Epidermal melanocyte (primary cell): ENCODE measurements at regions not wholly inside any gene's neighbourhood (a gene's known extent, or its start where the extent isn't known, plus 50 kb on each side); places are given as distances from the start of the nearest gene placed in this dataset.
"Not testable (repeated sequence)": the region's sequence is repeated elsewhere in the genome, so short reads cannot be mapped to it uniquely, and the experiment has no call there.

ENCODE experiments used
- DNase-seq: peaks from one replicate; pipeline ENCODE4 v3.0.0; 2011; ENCODE audit warnings: low spot score; ENCODE audit not compliant: insufficient read length

- no peak for DNase-seq
These were observed 438.9 kb downstream of the NAV3 start for GRCh38 chr12:78269620-78270019.

- DNase-seq: no peak
These were observed 440.9 kb downstream of the NAV3 start for GRCh38 chr12:78271546-78271945.

- no peak for DNase-seq
These were observed 445.2 kb downstream of the NAV3 start for GRCh38 chr12:78275886-78276285.

GRCh38 chr12:78278706-78279190 is 448.1 kb downstream of the NAV3 start:
- no peak for DNase-seq

GRCh38 chr12:78279567-78279966 is 448.9 kb downstream of the NAV3 start:
- no peak for DNase-seq

- DNase-seq: not testable (repeated sequence)
These were observed 450.4 kb downstream of the NAV3 start for GRCh38 chr12:78281102-78281501.

- no peak for DNase-seq
These were observed 453.7 kb downstream of the NAV3 start for GRCh38 chr12:78284417-78284816.

GRCh38 chr12:78290606-78291345 is 460.1 kb downstream of the NAV3 start:
- DNase-seq: no peak

- no peak for DNase-seq
These were observed 462.5 kb downstream of the NAV3 start for GRCh38 chr12:78293059-78293686.

GRCh38 chr12:78301282-78301681 is 470.6 kb downstream of the NAV3 start:
- not testable (repeated sequence) for DNase-seq

GRCh38 chr12:78305808-78306207 is 475.1 kb downstream of the NAV3 start:
- DNase-seq: no peak

- DNase-seq: no peak
These were observed 475.5 kb downstream of the NAV3 start for GRCh38 chr12:78306236-78306635.

GRCh38 chr12:78308701-78309100 is 478.0 kb downstream of the NAV3 start:
- DNase-seq: no peak

GRCh38 chr12:78315028-78315427 is 484.3 kb downstream of the NAV3 start:
- no peak for DNase-seq

GRCh38 chr12:78316136-78316535 is 485.4 kb downstream of the NAV3 start:
- no peak for DNase-seq

- no peak for DNase-seq
These were observed 486.2 kb downstream of the NAV3 start for GRCh38 chr12:78316631-78317468.

- no peak for DNase-seq
These were observed 491.0 kb downstream of the NAV3 start for GRCh38 chr12:78321696-78322095.

- DNase-seq: no peak
These were observed 492.5 kb downstream of the NAV3 start for GRCh38 chr12:78323226-78323625.

GRCh38 chr12:78324234-78324633 is 493.5 kb downstream of the NAV3 start:
- DNase-seq: no peak

GRCh38 chr12:78328524-78328923 is 497.8 kb downstream of the NAV3 start:
- DNase-seq: no peak

- DNase-seq: no peak
These were observed 499.4 kb downstream of the NAV3 start for GRCh38 chr12:78330131-78330530.

GRCh38 chr12:78331181-78331580 is 500.5 kb downstream of the NAV3 start:
- DNase-seq: no peak
